Fibroblast of mammary gland (primary cell): ENCODE measurements at regions not wholly inside any gene's neighbourhood (a gene's known extent, or its start where the extent isn't known, plus 50 kb on each side); places are given as distances from the start of the nearest gene placed in this dataset.

ENCODE experiments used
- DNase-seq: peaks from one replicate; pipeline ENCODE4 v3.0.0-alpha.2; 2010; ENCODE audit warnings: low read depth
- H3K4me3 ChIP-seq: 2 replicates; pipeline ENCODE4 v1.5.1; 2011; ENCODE audit warnings: low read depth, mild to moderate bottlenecking, low read length, moderate library complexity; ENCODE audit not compliant: control insufficient read depth
- CTCF ChIP-seq: conservative IDR thresholded peaks from 2 replicates; pipeline ENCODE4 v1.5.1; 2011; ENCODE audit warnings: low read depth, low read length, inconsistent platforms; ENCODE audit not compliant: control insufficient read depth, insufficient read depth

DNA sequence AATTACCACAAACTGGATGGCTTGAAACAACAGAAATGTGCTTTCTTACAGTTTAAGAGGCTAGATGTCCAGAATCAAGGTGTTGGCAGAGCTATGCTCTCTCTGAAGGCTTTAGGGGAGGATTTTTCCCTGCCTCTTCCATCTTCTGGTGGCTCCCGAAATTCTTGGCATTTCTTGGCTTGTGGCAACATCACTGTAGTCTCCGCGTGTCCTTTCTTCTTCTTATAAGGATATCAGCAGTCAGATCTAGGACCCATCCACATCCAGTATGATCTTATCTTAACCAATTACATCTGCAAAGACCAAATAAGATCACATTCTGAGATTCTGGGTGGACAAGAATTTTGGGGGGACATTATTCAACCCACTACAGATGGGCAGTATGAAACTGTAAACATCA is 119.2 kb upstream of the PMFBP1 start:
- H3K4me3 ChIP-seq = peak overlapping the region; percentile 12

DNA sequence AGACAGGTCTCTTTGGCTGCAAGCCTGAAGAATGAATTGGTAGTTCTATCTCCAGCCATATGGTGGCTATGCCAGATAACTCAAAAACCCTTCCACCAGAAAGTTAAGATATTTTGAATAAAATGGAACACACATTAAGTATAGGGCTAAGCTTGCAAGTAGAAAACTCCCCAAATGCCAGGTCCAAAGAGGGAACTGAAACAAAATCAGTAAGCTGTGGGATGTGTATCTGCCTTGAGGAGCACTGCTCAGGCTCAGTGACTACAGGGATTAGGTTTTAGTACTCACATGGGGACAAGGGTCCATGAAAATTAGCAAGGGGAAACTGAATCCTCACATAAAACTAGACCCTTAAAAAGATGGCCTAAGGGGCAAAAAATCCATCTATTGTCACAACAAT is 115.7 kb upstream of the PMFBP1 start:
- no peak for DNase-seq
- TF ChIP-seq CTCF = no peak
- no peak overlapping the region for H3K4me3 ChIP-seq

More for the DNA sequence above, 119.2 kb upstream of the PMFBP1 start:
- no peak for TF ChIP-seq CTCF
- DNase-seq = peak; percentile 65

DNA sequence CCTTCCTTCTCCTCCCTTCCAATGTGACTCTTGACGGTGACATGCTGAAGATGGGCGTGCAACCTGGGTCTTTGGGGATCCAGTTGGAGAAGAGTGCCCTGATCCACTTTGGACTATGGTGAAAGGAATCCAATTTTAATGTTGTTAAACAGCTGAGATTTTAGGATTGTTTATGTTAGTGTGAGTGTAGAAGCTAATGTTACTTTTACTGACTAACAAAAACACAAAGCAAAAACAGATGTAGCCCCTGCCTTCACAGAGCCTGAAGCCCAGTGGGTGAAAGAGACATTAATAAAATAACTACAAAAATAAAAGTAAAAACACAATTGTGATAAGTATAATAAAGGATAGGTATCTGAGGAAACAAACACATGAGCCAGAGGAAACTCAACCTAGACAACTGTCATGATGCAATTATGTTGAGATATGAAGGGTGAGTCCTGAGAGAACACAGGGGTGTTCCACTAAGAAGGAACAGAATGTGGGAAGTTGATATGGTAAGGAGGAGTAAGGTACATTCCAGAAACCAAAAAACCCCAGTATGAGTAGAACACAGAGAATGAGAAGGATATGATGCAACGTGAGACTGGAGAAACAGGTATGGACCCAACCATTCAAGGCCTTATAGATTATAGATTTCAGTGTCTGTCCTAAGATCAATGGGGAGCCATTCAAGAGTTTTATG is 115.1 kb upstream of the PMFBP1 start:
- TF ChIP-seq CTCF = no peak
- DNase-seq = peak; percentile 27
- H3K4me3 ChIP-seq = no peak overlapping the region

DNA sequence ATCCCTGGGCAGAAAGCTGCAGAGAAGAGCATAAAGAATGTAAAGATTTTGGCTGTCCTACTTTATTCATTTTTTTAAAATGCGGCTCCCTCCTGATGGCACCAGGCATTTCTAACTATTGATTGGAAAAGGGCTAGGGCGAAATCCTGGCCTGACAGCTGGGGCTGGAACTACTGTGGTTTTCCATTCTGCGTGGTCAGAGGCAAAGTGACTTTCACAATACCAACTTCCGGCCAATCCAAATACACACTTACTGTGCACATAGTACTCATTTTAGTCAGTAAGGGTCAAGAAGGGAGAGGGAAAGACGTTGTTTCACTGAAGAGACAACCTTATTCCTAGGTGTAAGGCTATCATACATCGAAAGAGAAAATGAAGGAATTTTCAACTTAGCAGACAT is 113.8 kb upstream of the PMFBP1 start:
- peak; percentile 69 for DNase-seq
- H3K4me3 ChIP-seq = no peak overlapping the region
- no peak for TF ChIP-seq CTCF

- DNase-seq = no peak
- no peak overlapping the region for H3K4me3 ChIP-seq
- no peak for TF ChIP-seq CTCF
These were observed 113.4 kb upstream of the PMFBP1 start for GRCh38 chr16:72285324-72285723.

DNA sequence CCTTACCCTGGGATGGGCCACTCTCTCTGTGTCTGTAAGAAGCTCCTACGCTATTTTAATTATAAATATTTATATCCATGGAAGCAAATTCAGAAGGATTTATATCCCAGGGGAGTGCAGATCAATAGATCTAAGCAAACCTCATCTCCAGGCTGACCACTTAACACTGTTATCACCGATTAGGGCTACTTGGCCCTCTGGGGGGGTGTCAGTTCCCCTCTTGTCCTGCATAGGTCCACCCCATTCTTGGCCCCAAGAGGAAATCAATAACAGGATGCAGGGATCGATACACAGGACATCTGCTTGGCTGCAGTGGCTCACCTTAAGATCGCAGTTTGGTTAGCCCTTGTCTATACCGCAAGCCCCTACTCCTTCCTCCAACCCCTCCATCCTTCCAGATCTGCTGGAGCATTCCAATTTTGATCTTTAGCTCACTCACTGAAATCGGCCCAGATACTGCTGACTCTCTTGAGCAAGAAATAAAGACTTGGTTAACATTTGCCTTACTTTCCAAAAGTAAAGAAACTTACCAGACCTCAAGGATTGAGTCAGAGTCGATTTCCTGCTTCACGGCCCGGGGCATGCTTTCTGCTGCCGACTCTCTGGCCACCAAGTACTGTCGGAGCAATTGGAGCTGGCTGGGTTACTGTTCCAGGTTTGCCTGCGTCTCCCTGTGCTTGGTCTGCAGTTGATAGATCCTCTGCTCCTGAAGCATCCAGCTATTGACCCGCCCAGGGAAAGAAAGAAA is 112.3 kb upstream of the PMFBP1 start:
- H3K4me3 ChIP-seq = no peak overlapping the region
- no peak for DNase-seq
- TF ChIP-seq CTCF = no peak
